ENCODE measurements at regions not wholly inside any gene's neighbourhood (a gene's known extent, or its start where the extent isn't known, plus 50 kb on each side); places are given as distances from the start of the nearest gene placed in this dataset.

- H2AFZ ChIP-seq (ENCODE audit: low read length): no peak overlapping the region
- H3K4me3 ChIP-seq (ENCODE audit: low read length in 2 of 2): no peak overlapping the region
- no peak overlapping the region for H2BK15ac ChIP-seq (ENCODE audit: low read length)
- no peak overlapping the region for H3K23ac ChIP-seq (ENCODE audit: low read depth, low read length, poor library complexity)
- H2BK5ac ChIP-seq (ENCODE audit: low read length): no peak overlapping the region
- no peak overlapping the region for H2BK12ac ChIP-seq (ENCODE audit: low read length)
- no peak overlapping the region for H3K4me2 ChIP-seq (ENCODE audit: insufficient read depth, low read length, poor library complexity, severe bottlenecking)
- no peak overlapping the region for H3K4ac ChIP-seq (ENCODE audit: low read length)
- no peak overlapping the region for H2BK120ac ChIP-seq (ENCODE audit: low read depth, low read length)
- H4K8ac ChIP-seq (ENCODE audit: low read depth, low read length): no peak overlapping the region
- H3K27ac ChIP-seq (replicated peaks; ENCODE audit: low read length): no peak overlapping the region
- DNase-seq (ENCODE audit: low spot score): no peak
- H3K36me3 ChIP-seq (replicated peaks in 1 of 2; ENCODE audit: control insufficient read depth in 2 of 2, insufficient read depth in 2 of 2, low read length in 2 of 2): no peaks in the 10 kb centered on the region
- H3K27me3 ChIP-seq (ENCODE audit: control insufficient read depth in 3 of 3, insufficient read depth in 3 of 3, low read depth in 1 of 3, low read length in 3 of 3): no peaks in the 10 kb centered on the region
- H3K9me3 ChIP-seq (replicated peaks in 1 of 2; ENCODE audit: control insufficient read depth in 2 of 2, insufficient read depth in 1 of 2, low read depth in 1 of 2, low read length in 2 of 2): peaks cover 0 to 2% of the 10 kb centered on the region in 2 donors
- peak overlapping the region; percentile 58 for H3K14ac ChIP-seq (ENCODE audit: low read length)
- no CpG with 5 or more reads among the region's 5 CpGs for WGBS, 2 donors (ENCODE audit: extremely low coverage in 2 of 2, insufficient read length in 2 of 2, insufficient replicate concordance in 1 of 2)
- H4K91ac ChIP-seq (ENCODE audit: low read depth, low read length, poor library complexity): no peak overlapping the region
- no peaks in the 10 kb centered on the region for H3K79me1 ChIP-seq (ENCODE audit: low read depth, low read length)
- no peaks in the 10 kb centered on the region for H3K4me1 ChIP-seq (ENCODE audit: control insufficient read depth in 2 of 2, insufficient read depth in 1 of 2, low read depth in 1 of 2, low read length in 2 of 2)
- no peak overlapping the region for H3K9ac ChIP-seq (ENCODE audit: low read depth, low read length, poor library complexity)
- no peak overlapping the region for H2AK5ac ChIP-seq (ENCODE audit: low read depth, low read length)
- peak overlapping the region; percentile 82 for H3K18ac ChIP-seq (ENCODE audit: low read length)
Measured at GRCh38 chr9:88807426-88807825, 183.8 kb upstream of the S1PR3 start.

DNA sequence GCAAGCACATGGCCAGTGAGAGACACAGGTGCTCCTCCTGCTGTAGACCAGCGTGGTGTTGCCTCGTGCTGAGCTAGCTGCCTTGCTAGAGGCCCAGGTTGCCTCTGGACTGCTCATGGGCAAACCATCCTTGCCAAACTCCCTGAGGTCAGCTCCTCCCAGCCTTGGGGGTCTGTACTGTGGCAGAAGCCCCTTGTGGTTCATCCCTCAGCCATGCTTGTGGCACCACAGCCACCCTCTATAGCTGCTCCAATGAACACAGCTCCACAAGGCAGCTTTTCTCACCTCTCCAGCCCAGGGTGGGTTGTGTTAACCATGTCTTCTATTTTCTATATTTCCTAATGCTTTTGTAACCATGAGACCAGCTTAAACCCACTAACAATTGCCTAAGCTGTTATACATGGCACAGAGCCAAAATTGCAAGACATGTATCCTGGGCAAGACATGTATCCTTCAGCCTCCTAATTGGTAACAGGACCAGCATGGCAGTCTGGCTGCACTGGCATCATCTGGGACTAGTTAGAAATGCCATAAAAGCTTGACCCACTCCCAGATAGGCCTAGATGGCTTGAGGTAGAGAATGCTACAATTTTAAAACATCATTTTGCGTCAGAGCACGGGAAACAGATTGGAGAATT, 183.1 kb upstream of the S1PR3 start:
- no peak overlapping the region for H3K27ac ChIP-seq (replicated peaks; ENCODE audit: low read length)
- H3K79me1 ChIP-seq (ENCODE audit: low read depth, low read length): no peaks in the 10 kb centered on the region
- H2BK5ac ChIP-seq (ENCODE audit: low read length): no peak overlapping the region
- H2BK15ac ChIP-seq (ENCODE audit: low read length): no peak overlapping the region
- no peak overlapping the region for H3K4me2 ChIP-seq (ENCODE audit: insufficient read depth, low read length, poor library complexity, severe bottlenecking)
- H3K9me3 ChIP-seq (replicated peaks in 1 of 2; ENCODE audit: control insufficient read depth in 2 of 2, insufficient read depth in 1 of 2, low read depth in 1 of 2, low read length in 2 of 2): peaks cover 0 to 2% of the 10 kb centered on the region in 2 donors
- no peak overlapping the region for H2BK12ac ChIP-seq (ENCODE audit: low read length)
- H3K4me1 ChIP-seq (ENCODE audit: control insufficient read depth in 2 of 2, insufficient read depth in 1 of 2, low read depth in 1 of 2, low read length in 2 of 2): no peaks in the 10 kb centered on the region
- H3K36me3 ChIP-seq (replicated peaks in 1 of 2; ENCODE audit: control insufficient read depth in 2 of 2, insufficient read depth in 2 of 2, low read length in 2 of 2): no peaks in the 10 kb centered on the region
- H4K91ac ChIP-seq (ENCODE audit: low read depth, low read length, poor library complexity): no peak overlapping the region
- H4K8ac ChIP-seq (ENCODE audit: low read depth, low read length): no peak overlapping the region
- H3K18ac ChIP-seq (ENCODE audit: low read length): peak overlapping the region; percentile 5
- no peak overlapping the region for H3K14ac ChIP-seq (ENCODE audit: low read length)
- no peak overlapping the region for H2BK120ac ChIP-seq (ENCODE audit: low read depth, low read length)
- H2AK5ac ChIP-seq (ENCODE audit: low read depth, low read length): no peak overlapping the region
- no peaks in the 10 kb centered on the region for H3K27me3 ChIP-seq (ENCODE audit: control insufficient read depth in 3 of 3, insufficient read depth in 3 of 3, low read depth in 1 of 3, low read length in 3 of 3)
- no peak overlapping the region for H3K4ac ChIP-seq (ENCODE audit: low read length)
- no CpG with 5 or more reads among the region's 4 CpGs for WGBS, 2 donors (ENCODE audit: extremely low coverage in 2 of 2, insufficient read length in 2 of 2, insufficient replicate concordance in 1 of 2)
- DNase-seq (ENCODE audit: low spot score): no peak
- H2AFZ ChIP-seq (ENCODE audit: low read length): no peak overlapping the region
- H3K23ac ChIP-seq (ENCODE audit: low read depth, low read length, poor library complexity): no peak overlapping the region
- H3K9ac ChIP-seq (ENCODE audit: low read depth, low read length, poor library complexity): no peak overlapping the region
- H3K4me3 ChIP-seq (ENCODE audit: low read length in 2 of 2): no peak overlapping the region

DNA sequence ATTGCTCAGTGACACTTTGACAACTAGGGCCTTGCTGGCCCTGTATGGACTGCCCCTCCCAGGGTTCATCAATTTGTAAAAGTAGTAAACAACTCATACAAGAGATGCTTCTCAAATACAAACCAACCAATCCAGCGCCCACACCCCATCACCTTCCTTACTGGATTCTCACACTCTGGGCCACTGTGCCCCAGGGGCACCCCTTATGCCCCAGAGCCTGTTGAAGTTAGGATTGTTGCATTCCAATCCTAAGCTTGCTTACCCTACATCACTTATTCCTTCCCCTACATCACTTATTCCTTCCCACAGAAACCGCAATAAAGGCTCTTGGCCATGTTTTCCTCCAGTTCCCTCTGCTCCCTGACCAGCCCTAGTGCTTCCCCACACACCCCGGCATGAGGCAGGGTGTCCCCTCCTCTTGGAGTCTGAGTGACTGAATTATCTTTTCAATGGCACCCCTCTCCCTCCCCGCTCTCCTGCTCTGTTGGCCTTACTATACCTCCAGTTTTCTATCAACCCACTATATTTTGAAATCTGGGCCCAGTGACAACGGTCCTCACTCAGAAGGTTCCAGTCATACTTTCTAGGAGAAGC, 182.4 kb upstream of the S1PR3 start:
- peaks cover 0 to 2% of the 10 kb centered on the region in 2 donors for H3K9me3 ChIP-seq (replicated peaks in 1 of 2; ENCODE audit: control insufficient read depth in 2 of 2, insufficient read depth in 1 of 2, low read depth in 1 of 2, low read length in 2 of 2)
- H2AFZ ChIP-seq (ENCODE audit: low read length): no peak overlapping the region
- no peak for DNase-seq (ENCODE audit: low spot score)
- no peak overlapping the region for H2AK5ac ChIP-seq (ENCODE audit: low read depth, low read length)
- H4K8ac ChIP-seq (ENCODE audit: low read depth, low read length): no peak overlapping the region
- no CpG with 5 or more reads among the region's 5 CpGs for WGBS, 2 donors (ENCODE audit: extremely low coverage in 2 of 2, insufficient read length in 2 of 2, insufficient replicate concordance in 1 of 2)
- no peak overlapping the region for H3K9ac ChIP-seq (ENCODE audit: low read depth, low read length, poor library complexity)
- H3K27me3 ChIP-seq (ENCODE audit: control insufficient read depth in 3 of 3, insufficient read depth in 3 of 3, low read depth in 1 of 3, low read length in 3 of 3): no peaks in the 10 kb centered on the region
- H3K79me1 ChIP-seq (ENCODE audit: low read depth, low read length): no peaks in the 10 kb centered on the region
- no peak overlapping the region for H3K18ac ChIP-seq (ENCODE audit: low read length)
- H3K23ac ChIP-seq (ENCODE audit: low read depth, low read length, poor library complexity): no peak overlapping the region
- H2BK120ac ChIP-seq (ENCODE audit: low read depth, low read length): no peak overlapping the region
- H2BK15ac ChIP-seq (ENCODE audit: low read length): no peak overlapping the region
- no peak overlapping the region for H3K4ac ChIP-seq (ENCODE audit: low read length)
- H3K36me3 ChIP-seq (replicated peaks in 1 of 2; ENCODE audit: control insufficient read depth in 2 of 2, insufficient read depth in 2 of 2, low read length in 2 of 2): no peaks in the 10 kb centered on the region
- no peak overlapping the region for H3K14ac ChIP-seq (ENCODE audit: low read length)
- H4K91ac ChIP-seq (ENCODE audit: low read depth, low read length, poor library complexity): no peak overlapping the region
- no peak overlapping the region for H3K27ac ChIP-seq (replicated peaks; ENCODE audit: low read length)
- no peak overlapping the region for H3K4me3 ChIP-seq (ENCODE audit: low read length in 2 of 2)
- H2BK5ac ChIP-seq (ENCODE audit: low read length): no peak overlapping the region
- H3K4me2 ChIP-seq (ENCODE audit: insufficient read depth, low read length, poor library complexity, severe bottlenecking): no peak overlapping the region
- H3K4me1 ChIP-seq (ENCODE audit: control insufficient read depth in 2 of 2, insufficient read depth in 1 of 2, low read depth in 1 of 2, low read length in 2 of 2): no peaks in the 10 kb centered on the region
- H2BK12ac ChIP-seq (ENCODE audit: low read length): no peak overlapping the region

GRCh38 chr9:88809355-88810161, 181.7 kb upstream of the S1PR3 start:
- no peak for DNase-seq (ENCODE audit: low spot score)

More at GRCh38 chr9:88809355-88810161, 181.7 kb upstream of the S1PR3 start:
- Histone ChIP-seq H3K4ac (ENCODE audit: low read length) (no peak overlapping the region), H2BK5ac (ENCODE audit: low read length) (no peak overlapping the region), H3K9me3 (replicated peaks in 1 of 2; ENCODE audit: control insufficient read depth in 2 of 2, insufficient read depth in 1 of 2, low read depth in 1 of 2, low read length in 2 of 2) (peaks cover 0 to 2% of the 10 kb centered on the region in 2 donors), H2BK120ac (ENCODE audit: low read depth, low read length) (no peak overlapping the region), H2BK15ac (ENCODE audit: low read length) (no peak overlapping the region), H3K14ac (ENCODE audit: low read length) (no peak overlapping the region), H3K36me3 (replicated peaks in 1 of 2; ENCODE audit: control insufficient read depth in 2 of 2, insufficient read depth in 2 of 2, low read length in 2 of 2) (no peaks in the 10 kb centered on the region), H3K79me1 (ENCODE audit: low read depth, low read length) (no peaks in the 10 kb centered on the region), H2BK12ac (ENCODE audit: low read length) (no peak overlapping the region), H3K4me2 (ENCODE audit: insufficient read depth, low read length, poor library complexity, severe bottlenecking) (no peak overlapping the region), H3K27me3 (ENCODE audit: control insufficient read depth in 3 of 3, insufficient read depth in 3 of 3, low read depth in 1 of 3, low read length in 3 of 3) (no peaks in the 10 kb centered on the region), H3K23ac (ENCODE audit: low read depth, low read length, poor library complexity) (no peak overlapping the region), H4K91ac (ENCODE audit: low read depth, low read length, poor library complexity) (no peak overlapping the region), H3K4me3 (ENCODE audit: low read length in 2 of 2) (no peak overlapping the region), H3K9ac (ENCODE audit: low read depth, low read length, poor library complexity) (no peak overlapping the region), H2AFZ (ENCODE audit: low read length) (no peak overlapping the region), H3K4me1 (ENCODE audit: control insufficient read depth in 2 of 2, insufficient read depth in 1 of 2, low read depth in 1 of 2, low read length in 2 of 2) (no peaks in the 10 kb centered on the region), H4K8ac (ENCODE audit: low read depth, low read length) (no peak overlapping the region), H3K18ac (ENCODE audit: low read length) (no peak overlapping the region), H3K27ac (replicated peaks; ENCODE audit: low read length) (no peak overlapping the region), H2AK5ac (ENCODE audit: low read depth, low read length) (no peak overlapping the region)
- WGBS, 2 donors (ENCODE audit: extremely low coverage in 2 of 2, insufficient read length in 2 of 2, insufficient replicate concordance in 1 of 2): no CpG with 5 or more reads among the region's 9 CpGs
